ENCODE measurements at regions not wholly inside any gene's neighbourhood (a gene's known extent, or its start where the extent isn't known, plus 50 kb on each side); places are given as distances from the start of the nearest gene placed in this dataset.

- Histone ChIP-seq H3K27me3 (replicated peaks in 1 of 2; ENCODE audit: control insufficient read depth in 2 of 2, insufficient read depth in 2 of 2, low read length in 1 of 2) (no peaks in the 10 kb centered on the region), H3K27ac (ENCODE audit: control insufficient read depth, insufficient read depth) (no peak overlapping the region), H3K36me3 (ENCODE audit: control insufficient read depth in 2 of 2, insufficient read depth in 2 of 2, low read length in 1 of 2) (no peaks in the 10 kb centered on the region), H3K9me3 (replicated peaks; ENCODE audit: control insufficient read depth, insufficient read depth, low read length) (no peaks in the 10 kb centered on the region), H4K20me1 (ENCODE audit: control insufficient read depth, insufficient read depth) (no peaks in the 10 kb centered on the region), H3K4me2 (ENCODE audit: control insufficient read depth, insufficient read depth) (no peak overlapping the region), H3K4me3 (no peak overlapping the region), H3K79me2 (ENCODE audit: control insufficient read depth, insufficient read depth, low read length) (no peaks in the 10 kb centered on the region), H2AFZ (ENCODE audit: control insufficient read depth, low read depth, low read length) (no peak overlapping the region), H3K4me1 (ENCODE audit: control insufficient read depth, insufficient read depth, low read length) (no peaks in the 10 kb centered on the region), H3K9ac (ENCODE audit: control insufficient read depth, insufficient read depth, low read length) (no peak overlapping the region)
- intact Hi-C loops (cut with micrococcal nuclease; ENCODE audit: unreplicated experiment) (no loop called here), in situ Hi-C loops (cut with MboI) (no loop called here)
- ChIA-PET RAD21 (ENCODE audit: unreplicated experiment) (interaction anchor here (0.7 kb wide), 1 partner anchor 50 kb away, joined by 4 read pairs; no protein-coding TSS in a partner anchor), POLR2A (interaction anchor here (0.7 kb wide), 1 partner anchor 739 kb away, joined by 3 read pairs; no protein-coding TSS in a partner anchor), CTCF (interaction anchor here (0.5 kb wide), 1 partner anchor 14 kb away, joined by 3 read pairs; no protein-coding TSS in a partner anchor), SMC1A (ENCODE audit: uncharacterized antibody, unreplicated experiment) (interaction anchor here (1.5 kb wide), 1 partner anchor 59 kb away, joined by 5 read pairs; no protein-coding TSS in a partner anchor)
- no TSS peak for BruUV-seq (replicated peaks)
- TF ChIP-seq ASH2L (IDR thresholded peaks at IDR 0.05; ENCODE audit: borderline replicate concordance, low read depth) (no peak), E4F1 (IDR thresholded peaks at IDR 0.05; ENCODE audit: borderline replicate concordance, partially characterized antibody) (no peak), NR2F1 (conservative IDR thresholded peaks at IDR 0.05) (no peak), PAX5 (IDR thresholded peaks at IDR 0.05; ENCODE audit: borderline replicate concordance, low read depth, low read length) (no peak), ATF3 (IDR thresholded peaks at IDR 0.05; ENCODE audit: borderline replicate concordance, extremely low read depth, low read depth, low read length) (no peak), ESRRA (IDR thresholded peaks at IDR 0.05; ENCODE audit: low read length) (no peak), STAT3 (IDR thresholded peaks at IDR 0.05; ENCODE audit: low read depth, low read length) (no peak)
- DNase-seq (ENCODE audit: low read depth, low spot score) (no peak), ATAC-seq (no peak), FAIRE-seq (no peak)
- 12% methylated on average over 4 of the region's 4 CpGs for WGBS (ENCODE audit: insufficient coverage, insufficient replicate concordance, low lambda C conversion rate, missing lambda C conversion rate)
Observed at GRCh38 chr16:74049027-74049426, 247.6 kb upstream of the PSMD7 start.
